Breast epithelium (tissue), 3 donors: ENCODE measurements at regions not wholly inside any gene's neighbourhood (a gene's known extent, or its start where the extent isn't known, plus 50 kb on each side); places are given as distances from the start of the nearest gene placed in this dataset.

ENCODE experiments used
- POLR2A ChIP-seq: fragments of 450-650 bp; IDR thresholded peaks from one replicate; pipeline ENCODE4 v1.6.1; 2016; ENCODE audit warnings: antibody characterized with exemption, mild to moderate bottlenecking, moderate library complexity
- POLR2AphosphoS5 ChIP-seq, 3 donors: sonication (generic); formaldehyde crosslinking; IDR thresholded peaks; one replicate each; pipeline ENCODE4 v1.6.1; 2017; ENCODE audit warnings: antibody characterized with exemption in 3 of 3

DNA sequence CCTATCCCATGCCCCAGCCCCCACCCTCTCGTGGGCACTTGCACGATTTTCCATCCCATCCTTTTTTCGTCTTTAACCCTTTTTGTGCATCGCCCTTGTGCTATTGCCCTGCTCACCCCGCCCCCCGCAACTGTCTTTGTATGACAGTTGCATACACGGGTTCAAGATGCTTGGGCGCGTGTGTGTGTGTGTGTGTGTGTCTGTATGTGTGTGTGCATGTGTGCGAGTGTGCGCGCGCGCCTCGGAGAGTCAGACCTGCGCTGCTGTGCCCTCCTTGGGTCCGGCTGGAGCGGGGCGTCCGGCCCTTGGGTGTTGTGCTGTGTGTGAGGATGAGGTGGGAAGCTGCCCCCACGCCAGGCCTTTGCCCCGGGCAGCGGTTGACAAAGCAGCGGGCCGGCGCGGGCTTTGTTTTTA, 230.7 kb downstream of the HAUS1 start:
- TF ChIP-seq POLR2A (no peak), POLR2AphosphoS5 (IDR thresholded peaks at IDR 0.05) (no peak)
